Stimulated activated naive CD4-positive, alpha-beta T cell (primary cell): ENCODE measurements at regions not wholly inside any gene's neighbourhood (a gene's known extent, or its start where the extent isn't known, plus 50 kb on each side); places are given as distances from the start of the nearest gene placed in this dataset.

Experiments
- DNase-seq, 6 experiments: peaks; one replicate each; lab custom pipeline; 2025; lab: John Stamatoyannopoulos, UW

DNA sequence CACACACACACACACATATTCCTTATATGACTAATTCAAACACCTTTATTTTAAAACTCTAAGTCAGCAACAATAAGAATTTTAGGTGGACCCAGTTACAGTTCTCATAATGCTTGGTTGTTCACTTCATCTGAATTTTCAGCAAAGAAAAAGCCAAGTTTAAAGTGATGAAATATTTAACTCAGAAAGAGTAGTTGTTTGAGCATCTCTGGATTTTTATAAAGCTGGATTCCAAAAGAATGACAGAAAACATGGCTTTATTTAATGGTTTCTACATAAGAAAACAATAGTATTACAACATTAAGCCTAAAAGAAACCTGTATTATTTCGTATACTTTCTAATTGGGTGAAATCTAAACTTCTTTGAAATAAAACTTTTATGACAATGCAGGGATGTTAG lies 54.2 kb upstream of the ADAMTS5 start:
- DNase-seq: no peak

GRCh38 chr21:27017246-27017645 lies 50.4 kb upstream of the ADAMTS5 start:
- no peak for DNase-seq
